Spleen (tissue), 11 donors: ENCODE measurements at regions not wholly inside any gene's neighbourhood (a gene's known extent, or its start where the extent isn't known, plus 50 kb on each side); places are given as distances from the start of the nearest gene placed in this dataset.

Experiments
- DNase-seq: peaks from one replicate; pipeline ENCODE4 v3.0.0-alpha.2; 2020
- H3K27ac ChIP-seq, 8 donors: fragments of 200-600 bp; sonication (generic) in 7 of 8; 1 replicate in 4 of 8; 2 replicates in 4 of 8; pipeline versions ENCODE4 v1.5.0 to v1.8.0; 2016 to 2021; ENCODE audit warnings: inconsistent platforms in 4 of 8, mild to moderate bottlenecking in 4 of 8, moderate library complexity in 1 of 8
- H3K27me3 ChIP-seq, 7 donors: fragments of 200-600 bp; sonication (generic) in 6 of 7; replicated peaks in 1 of 7; 1 replicate in 4 of 7; 2 replicates in 3 of 7; pipeline versions ENCODE4 v1.5.0 to v1.8.0; 2016 to 2021; ENCODE audit warnings: inconsistent platforms in 3 of 7, mild to moderate bottlenecking in 1 of 7
- H3K36me3 ChIP-seq, 6 donors: fragments of 200-600 bp; sonication (generic) in 5 of 6; 1 replicate in 4 of 6; 2 replicates in 2 of 6; pipeline versions ENCODE4 v1.5.0 to v1.8.0; 2016 to 2021; ENCODE audit warnings: inconsistent platforms in 2 of 6
- H3K4me1 ChIP-seq, 6 donors: fragments of 200-600 bp; sonication (generic) in 5 of 6; 1 replicate in 3 of 6; 2 replicates in 3 of 6; pipeline versions ENCODE4 v1.5.0 to v1.8.0; 2016 to 2021; ENCODE audit warnings: inconsistent platforms in 3 of 6
- H3K4me3 ChIP-seq, 8 donors: fragments of 200-600 bp; sonication (generic) in 7 of 8; 1 replicate in 4 of 8; 2 replicates in 4 of 8; pipeline versions ENCODE4 v1.5.0 to v1.8.0; 2016 to 2021; ENCODE audit warnings: inconsistent platforms in 4 of 8, mild to moderate bottlenecking in 4 of 8, moderate library complexity in 2 of 8
- H3K9me3 ChIP-seq, 8 donors: fragments of 200-600 bp; sonication (generic) in 7 of 8; 1 replicate in 4 of 8; 2 replicates in 4 of 8; pipeline versions ENCODE4 v1.5.0 to v1.8.0; 2016 to 2021; ENCODE audit warnings: inconsistent platforms in 4 of 8
- CTCF ChIP-seq, 11 experiments: fragments of 200-600 bp in 7 of 11; fragments of 450-650 bp in 4 of 11; sonication (generic) in 4 of 11; IDR thresholded peaks in 8 of 11; conservative IDR thresholded peaks in 3 of 11; 1 replicate in 7 of 11; 2 replicates in 4 of 11; pipeline versions ENCODE4 v1.4.0 to v1.8.0; 2016 to 2021; ENCODE audit warnings: antibody characterized with exemption in 11 of 11, inconsistent platforms in 4 of 11, mild to moderate bottlenecking in 1 of 11
- POLR2A ChIP-seq, 3 donors: fragments of 450-650 bp; IDR thresholded peaks; one replicate each; pipeline ENCODE4 v1.5.1; 2017; ENCODE audit warnings: antibody characterized with exemption in 3 of 3, mild to moderate bottlenecking in 1 of 3
- POLR2AphosphoS5 ChIP-seq, 3 donors: sonication (generic); formaldehyde crosslinking; IDR thresholded peaks; one replicate each; pipeline ENCODE4 v1.5.1; 2017; ENCODE audit warnings: antibody characterized with exemption in 3 of 3
- WGBS, 5 donors: extraction: QIAGEN DNeasy Blood & Tissue Kit in 3 of 5; methylation state at CpG; one replicate each; pipeline versions ENCODE4 v1.1.5 to v1.1.7; 2013 to 2018; 5-methylcytosine and 5-hydroxymethylcytosine counted together
- intact Hi-C: fragments of 100-400 bp; cut with DNase I; formaldehyde crosslinking; loops from one replicate; pipeline ENCODE4 v1.15.0; 2023; ENCODE audit warnings: low total_unique reads
- donor health status: healthy with polysubstance abuse.
- donor health status: DM: no; HTN: no; CAD: no; lungs with moderate emphysema.
- donor health status: DM: no; HTN: no; CAD: no.
- donor health status: Bipolar disorder and iron deficiency.
- donor health status: healthy.
- donor health status: DM: no; HTN: no; CAD: no.
- donor health status: DM: yes; HTN: yes; CAD: no.

- peaks cover 0 to 75% (median 7%) of the 10 kb centered on the region in 7 donors for H3K27me3 ChIP-seq
- intact Hi-C loops: no loop called here
- H3K9me3 ChIP-seq: peaks cover 0 to 3% (median 0%) of the 10 kb centered on the region in 8 donors
- WGBS, 5 donors: 64 to 74% (median 67%) methylated on average over 16 to 22 of the region's 22 CpGs
- no peak overlapping the region for H3K27ac ChIP-seq
- no peak overlapping the region for H3K4me3 ChIP-seq
- TF ChIP-seq CTCF (IDR thresholded peaks at IDR 0.05 in 8 of 11, conservative IDR thresholded peaks at IDR 0.05 in 3 of 11): no peak
- TF ChIP-seq POLR2AphosphoS5 (IDR thresholded peaks at IDR 0.05): no peak
- TF ChIP-seq POLR2A (IDR thresholded peaks at IDR 0.05): no peak
- DNase-seq: no peak
- no peaks in the 10 kb centered on the region for H3K36me3 ChIP-seq
- H3K4me1 ChIP-seq: no peaks in the 10 kb centered on the region
These were observed 102.9 kb upstream of the PPP1R26 start for GRCh38 chr9:135376511-135377265.

- Histone ChIP-seq H3K27ac (no peak overlapping the region), H3K36me3 (no peaks in the 10 kb centered on the region), H3K4me1 (no peaks in the 10 kb centered on the region), H3K27me3 (peaks cover 0 to 74% (median 3%) of the 10 kb centered on the region in 7 donors), H3K9me3 (peaks cover 0 to 3% (median 0%) of the 10 kb centered on the region in 8 donors), H3K4me3 (no peak overlapping the region)
- WGBS, 5 donors: 68 to 89% (median 85%) methylated on average over 2 to 12 of the region's 12 CpGs
- TF ChIP-seq POLR2A (IDR thresholded peaks at IDR 0.05) (no peak), POLR2AphosphoS5 (IDR thresholded peaks at IDR 0.05) (no peak), CTCF (IDR thresholded peaks at IDR 0.05 in 8 of 11, conservative IDR thresholded peaks at IDR 0.05 in 3 of 11) (no peak)
- intact Hi-C loops: no loop called here
- no peak for DNase-seq
These were observed 102.2 kb upstream of the PPP1R26 start for GRCh38 chr9:135377431-135377830.

GRCh38 chr9:135378751-135379150, 100.8 kb upstream of the PPP1R26 start:
- WGBS, 5 donors: 91 to 100% (median 92%) methylated on average over 4 to 15 of the region's 15 CpGs
- Histone ChIP-seq H3K4me1 (no peaks in the 10 kb centered on the region), H3K9me3 (peaks cover 0 to 3% (median 0%) of the 10 kb centered on the region in 8 donors), H3K4me3 (no peak overlapping the region), H3K27ac (no peak overlapping the region), H3K36me3 (no peaks in the 10 kb centered on the region), H3K27me3 (peaks cover 0 to 74% (median 0%) of the 10 kb centered on the region in 7 donors)
- TF ChIP-seq POLR2AphosphoS5 (IDR thresholded peaks at IDR 0.05): no peak
- TF ChIP-seq POLR2A (IDR thresholded peaks at IDR 0.05): no peak
- no peak for TF ChIP-seq CTCF (IDR thresholded peaks at IDR 0.05 in 8 of 11, conservative IDR thresholded peaks at IDR 0.05 in 3 of 11)
- intact Hi-C loops: no loop called here
- no peak for DNase-seq

- Histone ChIP-seq H3K4me1 (no peaks in the 10 kb centered on the region), H3K36me3 (no peaks in the 10 kb centered on the region), H3K4me3 (no peak overlapping the region), H3K9me3 (peaks cover 0 to 3% (median 0%) of the 10 kb centered on the region in 8 donors), H3K27ac (no peak overlapping the region), H3K27me3 (peaks cover 0 to 74% (median 0%) of the 10 kb centered on the region in 7 donors)
- intact Hi-C loops: no loop called here
- WGBS, 5 donors: 79 to 90% (median 86%) methylated on average over 8 to 11 of the region's 11 CpGs
- no peak for DNase-seq
- no peak for TF ChIP-seq POLR2A (IDR thresholded peaks at IDR 0.05)
- TF ChIP-seq CTCF (IDR thresholded peaks at IDR 0.05 in 8 of 11, conservative IDR thresholded peaks at IDR 0.05 in 3 of 11): no peak
- no peak for TF ChIP-seq POLR2AphosphoS5 (IDR thresholded peaks at IDR 0.05)
These were observed 99.9 kb upstream of the PPP1R26 start for GRCh38 chr9:135379540-135380267.
